HG03175 (cell line): ENCODE measurements at regions not wholly inside any gene's neighbourhood (a gene's known extent, or its start where the extent isn't known, plus 50 kb on each side); places are given as distances from the start of the nearest gene placed in this dataset.
"Not testable (repeated sequence)": the region's sequence is repeated elsewhere in the genome, so short reads cannot be mapped to it uniquely, and the experiment has no call there.

ENCODE experiments used
- ATAC-seq: cut with Tn5 transposase; IDR thresholded peaks from one replicate; pipeline ENCODE4 v1.9.1; 2021; ENCODE audit warnings: mild to moderate bottlenecking, moderate library complexity; ENCODE audit not compliant: unreplicated experiment

GRCh38 chr4:155592179-155592937 lies 74.3 kb upstream of the GUCY1A1 start:
- ATAC-seq, result no peak

- no peak for ATAC-seq
Observed at GRCh38 chr4:155591738-155592143, 74.9 kb upstream of the GUCY1A1 start.

GRCh38 chr4:155590796-155591585 lies 75.7 kb upstream of the GUCY1A1 start:
- no peak for ATAC-seq

DNA sequence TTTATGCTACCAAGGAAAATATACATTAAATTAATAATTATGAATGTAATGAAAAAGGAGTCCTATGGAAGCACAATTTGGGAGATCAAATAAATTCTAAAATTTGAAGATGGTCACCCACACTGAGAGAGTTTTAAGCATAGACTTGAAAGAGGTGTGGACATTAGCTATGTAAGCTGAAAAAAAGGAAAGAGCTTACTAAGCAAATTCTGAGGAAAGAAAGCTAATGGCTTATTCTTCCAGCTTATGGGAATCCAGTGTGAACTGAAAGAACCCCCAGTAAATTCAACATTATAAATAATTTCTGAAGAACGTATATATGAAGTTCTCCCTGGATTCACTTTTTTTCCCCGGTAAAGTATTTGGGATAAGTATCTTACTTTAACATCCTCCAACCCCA lies 78.2 kb upstream of the GUCY1A1 start:
- ATAC-seq, result no peak

DNA sequence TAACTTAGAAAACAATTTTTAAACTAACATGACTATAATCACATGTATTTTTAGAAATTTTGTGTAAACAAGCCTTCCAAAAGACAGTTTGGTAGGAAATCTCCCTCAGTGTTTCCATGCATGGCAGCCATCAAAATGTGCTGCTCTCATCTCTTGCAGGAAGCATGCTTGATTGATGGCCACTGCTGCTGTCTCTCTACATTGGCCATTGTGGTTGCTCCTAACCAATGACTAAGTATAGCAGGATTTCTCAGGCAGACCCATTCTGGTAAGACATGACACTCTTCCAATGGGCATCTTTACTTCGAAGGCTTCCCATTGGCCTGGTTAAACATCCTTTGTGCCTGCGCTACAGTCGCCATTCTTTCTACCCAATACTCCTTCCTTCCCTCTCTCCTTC lies 78.9 kb upstream of the GUCY1A1 start:
- ATAC-seq, result no peak

DNA sequence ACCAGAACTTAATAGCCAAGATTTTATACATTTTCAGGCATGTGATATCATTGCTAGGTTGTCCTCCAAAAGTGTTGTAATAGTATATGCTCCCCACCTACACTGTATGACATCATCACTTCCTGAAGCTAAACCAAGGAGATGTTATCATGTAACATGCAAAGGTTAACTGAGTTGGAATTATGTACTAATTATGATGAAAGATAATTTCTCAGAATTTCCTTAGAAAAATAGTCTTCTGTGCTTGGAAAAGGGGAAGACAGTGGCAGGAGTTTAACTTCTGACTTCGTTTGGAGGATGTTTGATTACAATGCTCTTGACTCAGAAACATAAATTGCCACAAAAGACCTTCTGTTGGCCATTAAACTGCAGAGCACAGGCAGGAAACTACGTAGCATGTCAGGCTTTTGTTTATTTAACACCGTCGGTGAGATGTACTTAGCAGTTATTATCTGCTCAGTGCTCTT lies 83.6 kb upstream of the GUCY1A1 start:
- ATAC-seq, result no peak

- no peak for ATAC-seq
Observed at GRCh38 chr4:155582041-155582440, 84.6 kb upstream of the GUCY1A1 start.

DNA sequence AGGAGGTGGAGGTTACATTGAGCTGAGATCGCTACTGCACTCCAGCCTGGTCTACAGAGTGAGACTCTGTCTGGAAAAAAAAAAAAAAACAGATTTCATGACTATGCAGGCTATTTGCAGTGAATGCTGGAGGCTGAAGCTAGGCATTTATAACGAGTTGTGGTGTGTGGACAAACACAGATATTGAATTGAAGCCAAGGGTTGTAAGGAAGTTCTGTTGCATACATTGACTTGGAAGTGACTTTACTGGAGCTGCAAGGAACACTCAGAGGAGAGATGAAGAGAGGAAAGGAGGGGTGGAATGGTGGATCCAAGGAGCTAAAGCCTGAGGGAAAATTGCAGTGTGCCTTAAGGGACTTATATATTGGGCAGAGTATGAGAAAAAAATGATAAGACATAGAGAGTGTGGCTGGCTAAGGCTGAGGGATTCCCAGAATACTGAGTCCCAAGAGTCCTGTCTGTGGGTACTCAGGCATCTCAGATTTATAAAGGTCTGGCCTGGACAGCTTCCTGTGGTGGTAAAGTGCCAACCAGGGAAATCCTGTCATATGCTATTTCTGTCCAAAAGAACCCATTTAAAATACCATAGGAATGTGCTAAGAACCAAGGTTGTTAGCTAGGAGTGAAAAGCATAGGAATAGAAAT lies 87.8 kb upstream of the GUCY1A1 start:
- ATAC-seq, result no peak

DNA sequence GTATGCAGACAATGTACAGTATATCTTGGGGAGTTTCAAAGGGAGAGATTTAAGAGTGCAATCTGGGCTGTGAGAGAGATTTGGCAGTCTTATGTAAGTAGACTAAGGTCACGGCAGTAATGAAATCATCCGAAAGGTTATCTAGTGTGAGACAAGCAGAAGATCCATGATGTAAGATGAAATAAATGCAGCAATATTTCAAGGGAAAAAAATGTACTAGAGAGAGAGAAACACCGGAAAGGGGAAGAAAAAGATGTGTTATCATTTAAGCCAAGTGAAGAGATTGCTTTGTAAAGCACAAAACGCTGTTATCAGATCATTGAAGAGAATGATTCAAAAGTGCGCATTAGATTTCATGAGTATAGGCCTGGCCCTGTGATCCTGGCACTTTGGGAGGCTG lies 88.4 kb upstream of the GUCY1A1 start:
- ATAC-seq, result no peak

DNA sequence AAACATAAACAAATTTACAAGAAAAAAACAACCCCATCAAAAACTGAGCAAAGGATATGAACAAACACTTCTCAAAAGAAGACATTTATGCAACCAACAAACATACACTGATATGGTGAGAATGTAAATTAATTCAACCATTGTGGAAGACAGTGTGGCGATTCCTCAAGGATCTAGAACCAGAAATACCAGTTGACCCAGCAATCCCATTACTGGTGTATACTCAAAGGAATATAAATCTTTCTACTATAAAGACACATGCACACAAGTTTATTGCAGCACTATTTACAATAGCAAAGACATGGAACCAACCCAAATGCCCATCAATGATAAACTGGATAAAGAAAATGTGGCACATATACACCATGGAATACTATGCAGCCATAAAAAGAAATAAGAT lies 92.3 kb upstream of the GUCY1A1 start:
- not testable (repeated sequence) for ATAC-seq

DNA sequence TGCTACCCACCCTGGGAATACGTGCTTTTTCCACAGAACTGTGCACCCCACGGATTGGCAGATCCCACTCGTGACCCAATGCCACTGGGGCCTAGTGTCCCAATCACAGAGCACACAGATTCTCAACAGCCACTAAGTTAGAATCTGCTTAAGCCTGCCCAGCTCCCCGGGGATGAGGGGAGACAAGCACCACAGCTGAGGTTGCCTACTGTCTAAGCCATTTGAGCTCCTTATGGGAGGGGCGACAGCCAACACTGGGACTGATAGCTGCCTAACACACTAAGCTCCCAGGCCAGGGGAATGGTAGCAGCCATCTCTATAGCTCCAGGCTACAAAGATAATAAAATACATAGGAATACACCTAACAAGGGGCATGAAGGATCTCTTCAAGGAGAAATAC lies 93.5 kb upstream of the GUCY1A1 start:
- no peak for ATAC-seq

- no peak for ATAC-seq
Observed at GRCh38 chr4:155572106-155572703, 94.4 kb upstream of the GUCY1A1 start.

DNA sequence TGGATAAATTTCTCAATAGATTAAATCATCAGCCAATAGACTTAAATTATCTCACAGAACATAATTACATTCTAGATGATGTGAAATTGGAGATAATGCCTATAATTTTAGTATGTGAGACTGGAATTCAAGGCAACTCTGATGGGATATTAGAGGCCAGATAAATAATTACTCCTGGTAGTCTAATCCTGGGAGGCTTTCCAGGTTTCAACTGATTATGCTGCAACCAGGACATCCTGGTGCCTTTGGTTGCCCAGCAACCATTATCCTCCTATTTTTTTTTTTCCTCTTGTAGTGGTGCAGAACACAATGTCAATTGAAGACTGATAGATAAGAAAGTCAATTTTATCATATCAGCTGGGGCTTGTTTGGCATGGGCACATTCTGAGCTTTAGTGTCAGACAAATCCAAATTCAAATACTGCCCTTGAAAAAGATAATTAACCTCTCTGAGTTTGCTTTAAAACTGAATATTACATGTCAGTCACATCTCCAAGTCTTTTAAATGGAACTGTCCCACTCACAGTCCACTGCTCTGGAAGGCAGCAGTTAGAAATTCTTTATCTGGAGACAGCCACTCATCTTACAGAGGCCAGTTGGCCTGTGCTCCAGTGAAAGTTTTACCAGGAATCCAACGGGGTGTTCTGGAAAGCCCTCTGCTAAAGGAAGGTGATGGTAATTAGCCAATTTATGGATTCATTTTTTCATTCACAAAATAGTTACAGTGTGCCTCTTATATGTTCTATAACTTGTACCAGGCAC lies 95.3 kb upstream of the GUCY1A1 start:
- ATAC-seq, result no peak

DNA sequence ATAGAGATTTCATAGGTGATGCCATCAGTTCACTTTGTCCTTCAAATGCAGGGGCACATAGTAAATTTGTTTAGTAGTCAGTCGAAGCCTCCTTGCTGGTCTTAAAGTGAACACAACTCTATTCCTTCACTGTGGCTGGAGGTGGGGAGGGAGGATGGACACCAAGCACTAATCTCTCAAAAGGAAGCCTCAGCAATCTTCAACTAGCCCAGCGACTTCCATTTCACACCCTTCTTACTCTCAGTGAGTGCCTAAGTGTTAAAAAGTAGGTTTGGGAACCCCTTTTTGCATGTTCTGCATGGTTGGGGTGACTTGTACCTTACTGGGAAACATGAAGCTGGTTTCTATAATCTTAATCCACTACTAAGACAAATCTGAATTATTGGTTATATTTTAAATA lies 96.0 kb upstream of the GUCY1A1 start:
- no peak for ATAC-seq

DNA sequence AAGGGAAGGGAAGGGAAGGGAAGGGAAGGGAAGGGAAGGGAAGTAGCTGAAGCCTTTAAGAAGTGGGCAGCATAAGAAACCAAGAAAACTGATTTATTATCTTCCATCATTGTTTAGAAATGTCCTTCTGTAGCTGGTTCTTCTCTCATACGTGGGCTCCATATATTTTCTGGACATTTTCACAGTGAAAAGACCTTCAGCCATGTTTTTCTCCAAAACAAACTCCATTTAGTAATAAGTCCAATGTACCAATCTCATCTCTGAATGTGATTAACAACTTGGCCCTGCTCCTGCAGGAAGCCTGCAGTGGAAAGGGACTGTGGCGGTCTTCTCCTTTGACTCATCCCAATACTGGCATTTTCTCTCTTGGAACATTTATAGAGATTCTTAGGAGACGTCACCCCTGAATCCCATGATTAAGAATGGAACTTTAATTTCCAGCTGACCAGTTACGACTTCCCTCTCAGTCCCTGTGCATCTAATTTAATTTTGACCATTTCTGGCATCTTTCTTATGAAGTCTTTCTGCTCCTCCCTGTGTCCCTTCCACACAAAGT lies 96.6 kb upstream of the GUCY1A1 start:
- no peak for ATAC-seq

GRCh38 chr4:155569471-155569870 lies 97.2 kb upstream of the GUCY1A1 start:
- ATAC-seq, result no peak

DNA sequence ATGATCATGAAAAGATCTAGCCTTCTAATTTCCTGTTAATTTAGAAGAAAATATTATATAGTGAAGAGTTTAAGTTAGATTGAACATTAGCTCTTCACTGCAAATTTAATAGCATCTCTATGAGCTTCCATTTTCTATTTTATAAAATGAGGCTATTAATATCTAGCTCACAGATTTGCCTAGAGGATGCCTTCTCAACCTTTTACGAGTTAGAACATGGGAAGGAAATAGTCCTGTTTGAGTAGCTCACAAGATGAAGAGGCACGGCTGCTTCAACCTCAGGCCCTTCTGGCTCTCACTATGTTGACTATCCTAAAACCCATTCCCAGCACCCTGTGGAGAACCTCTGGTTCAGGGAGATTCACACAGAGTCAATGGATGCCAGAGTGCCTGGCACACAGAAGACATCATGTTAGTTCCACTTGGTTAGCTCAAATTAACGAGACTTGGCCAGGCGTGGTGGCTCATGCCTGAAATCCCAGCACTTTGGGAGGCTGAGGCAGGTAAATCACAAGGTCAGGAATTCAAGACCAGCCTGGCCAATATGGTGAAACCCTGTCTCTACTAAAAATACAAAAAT lies 97.9 kb upstream of the GUCY1A1 start:
- no peak for ATAC-seq

DNA sequence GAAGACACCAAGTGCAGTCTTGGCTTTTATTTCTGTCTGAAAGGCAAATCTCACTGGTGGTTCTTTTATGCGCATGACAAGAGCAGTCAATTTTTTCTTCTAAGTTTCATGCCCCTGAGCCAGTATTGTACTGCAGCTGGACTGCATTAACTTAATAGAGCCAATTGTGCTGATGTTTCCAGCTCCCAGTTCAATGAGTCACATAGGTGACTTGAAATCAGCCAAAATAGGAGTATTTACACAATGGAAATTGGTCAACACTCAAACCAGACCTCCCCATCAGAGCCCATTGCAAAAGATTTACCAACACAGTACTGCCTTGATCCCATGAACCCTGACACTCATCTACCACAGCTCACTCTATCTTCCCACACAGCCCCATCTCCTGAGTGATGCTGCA lies 100.3 kb upstream of the GUCY1A1 start:
- no peak for ATAC-seq

- ATAC-seq, result no peak
Observed at GRCh38 chr4:155565776-155566175, 100.9 kb upstream of the GUCY1A1 start.

DNA sequence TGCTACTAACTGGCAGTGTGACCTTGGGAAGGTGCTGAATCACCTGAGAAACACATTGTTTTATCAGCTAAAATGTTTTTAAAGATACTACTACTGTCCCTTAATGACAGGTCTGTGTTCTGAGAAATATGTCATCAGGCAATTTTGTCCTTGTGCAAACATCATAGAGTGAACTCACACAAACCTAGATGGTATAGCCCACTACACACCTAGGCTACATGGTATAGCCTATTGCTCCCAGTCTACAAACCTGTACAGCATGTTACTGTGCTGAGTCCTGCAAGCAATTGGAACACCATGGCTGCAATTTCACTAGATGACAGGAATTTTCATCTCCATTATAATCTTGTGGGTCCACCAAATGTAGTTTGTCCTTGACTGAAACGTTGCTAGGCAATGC lies 101.3 kb upstream of the GUCY1A1 start:
- no peak for ATAC-seq
